ENCODE measurements at regions not wholly inside any gene's neighbourhood (a gene's known extent, or its start where the extent isn't known, plus 50 kb on each side); places are given as distances from the start of the nearest gene placed in this dataset.
"Not testable (repeated sequence)": the region's sequence is repeated elsewhere in the genome, so short reads cannot be mapped to it uniquely, and the experiment has no call there.

- not testable (repeated sequence) for DNase-seq
Measured at GRCh38 chr9:22508354-22508753, 61.7 kb downstream of the DMRTA1 start.

GRCh38 chr9:22508790-22509189 is 62.2 kb downstream of the DMRTA1 start:
- DNase-seq = no peak

DNA sequence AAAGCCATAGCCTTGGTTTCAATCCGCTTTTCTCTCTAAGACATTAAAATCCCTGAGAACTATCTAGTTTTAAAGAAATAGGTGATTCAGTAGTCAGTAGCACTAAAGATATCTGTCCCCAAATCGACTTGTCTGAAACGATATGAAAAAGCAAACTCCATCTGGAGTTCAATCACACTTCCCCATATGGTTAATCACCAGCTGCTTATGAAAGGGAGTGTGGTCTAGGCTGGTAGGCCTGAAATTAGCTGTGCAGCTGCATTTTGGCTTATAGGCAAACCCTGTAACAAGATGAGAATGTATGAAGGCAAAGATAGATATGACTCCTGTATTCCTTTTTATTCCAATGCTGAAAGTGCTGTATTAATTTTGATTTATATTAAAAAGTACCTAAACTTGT is 65.9 kb downstream of the DMRTA1 start:
- no peak for DNase-seq

- DNase-seq = no peak
Measured at GRCh38 chr9:22514871-22515270, 68.2 kb downstream of the DMRTA1 start.

GRCh38 chr9:22522206-22522740 is 75.6 kb downstream of the DMRTA1 start:
- DNase-seq = no peak

GRCh38 chr9:22528485-22528884 is 81.9 kb downstream of the DMRTA1 start:
- DNase-seq = no peak

GRCh38 chr9:22529426-22530199 is 83.0 kb downstream of the DMRTA1 start:
- no peak for DNase-seq

DNA sequence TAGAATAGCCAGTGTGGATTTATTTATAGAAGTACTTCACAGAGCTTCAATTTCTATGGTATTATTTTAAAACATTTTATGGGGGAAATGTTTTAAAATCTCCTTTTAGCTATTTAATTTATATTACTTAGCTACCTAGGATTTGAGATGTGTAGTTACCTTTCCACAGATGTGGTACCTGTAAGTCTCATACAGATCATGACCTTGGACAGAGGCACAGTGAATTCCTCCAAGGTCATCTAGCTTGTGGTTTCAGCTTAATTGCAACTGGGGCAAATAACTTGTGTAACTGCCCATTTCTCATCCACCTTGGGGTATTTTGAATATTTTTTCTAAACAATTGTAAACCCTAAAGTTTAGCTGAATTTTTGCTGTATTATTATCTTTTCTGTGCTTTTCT is 89.2 kb downstream of the DMRTA1 start:
- no peak for DNase-seq

DNA sequence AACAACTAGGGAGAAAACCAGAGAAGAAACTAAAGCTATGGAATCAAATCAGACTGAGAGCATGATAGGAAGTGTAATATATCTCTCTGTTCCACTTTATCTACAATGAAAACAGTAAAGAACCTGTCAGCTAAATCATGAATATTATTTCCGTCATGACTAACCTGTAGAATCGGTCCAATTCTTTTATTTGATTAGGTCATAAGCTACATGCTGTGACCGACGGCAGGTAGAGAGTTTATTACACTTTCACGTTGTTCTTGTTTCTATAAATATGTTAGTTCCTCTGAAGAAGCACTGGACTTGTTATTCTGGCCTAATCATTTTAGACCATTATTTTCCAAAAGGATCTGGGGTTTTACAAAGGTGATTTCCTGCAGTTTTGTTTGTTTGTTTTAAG is 91.1 kb downstream of the DMRTA1 start:
- DNase-seq = no peak

DNA sequence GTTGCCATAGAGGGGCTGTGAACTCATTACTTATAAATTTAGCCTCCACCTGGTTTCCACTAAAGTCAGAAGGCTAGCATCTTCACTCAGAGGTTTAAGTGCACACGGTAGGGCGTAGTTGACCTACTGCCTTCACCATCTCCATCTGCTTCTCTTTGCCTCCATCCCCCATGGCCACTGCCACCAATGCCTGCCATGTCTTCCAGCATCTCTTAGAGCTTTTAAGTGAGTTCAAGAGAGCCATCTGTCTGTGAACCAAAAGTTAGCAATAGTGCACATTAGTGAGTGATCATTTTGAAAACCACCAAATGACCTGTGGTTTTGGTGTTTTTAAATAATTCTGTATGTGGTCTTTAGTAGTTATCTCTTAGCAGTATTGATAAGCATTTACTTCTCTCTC is 102.0 kb downstream of the DMRTA1 start:
- no peak for DNase-seq

GRCh38 chr9:22574740-22575139 is 128.1 kb downstream of the DMRTA1 start:
- DNase-seq = no peak

- DNase-seq = no peak
Measured at GRCh38 chr9:22580788-22581187, 134.2 kb downstream of the DMRTA1 start.

DNA sequence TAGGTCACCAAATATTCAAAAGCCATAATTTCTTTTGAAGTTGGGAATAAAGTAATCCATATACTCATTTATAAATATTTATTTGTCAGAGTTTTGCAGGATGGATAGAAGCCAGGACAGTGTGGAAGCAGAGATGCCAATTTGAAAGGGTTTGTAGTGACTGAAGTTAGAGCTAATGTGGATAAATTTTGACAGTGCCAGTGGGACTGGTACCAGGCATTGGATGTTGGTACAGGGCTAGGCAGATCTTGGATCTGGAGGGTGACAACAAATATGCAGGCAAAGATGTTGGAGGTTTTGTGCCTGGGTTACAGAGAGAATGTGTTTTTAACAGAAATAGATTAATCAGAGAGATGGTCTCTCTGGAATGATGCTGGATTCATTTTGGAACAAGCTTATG is 135.6 kb downstream of the DMRTA1 start:
- no peak for DNase-seq

DNA sequence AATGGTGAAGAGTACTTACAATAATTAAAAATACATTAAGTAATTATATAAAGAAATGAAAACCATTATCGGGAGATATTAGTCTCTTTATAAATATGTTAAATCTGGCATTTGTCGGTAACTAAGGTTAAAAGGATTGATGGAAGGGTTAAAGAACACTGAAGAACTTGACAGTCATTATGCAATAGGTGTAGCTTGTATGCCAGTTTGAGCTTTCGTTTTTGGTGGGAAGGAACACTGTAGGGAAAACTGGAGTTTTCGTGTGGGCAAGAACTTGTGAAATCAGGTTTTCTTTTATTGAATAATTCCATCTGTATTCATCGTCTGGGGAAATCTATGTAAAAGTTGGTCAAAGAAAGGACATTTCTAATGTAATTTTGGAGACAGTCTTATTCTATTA is 142.3 kb downstream of the DMRTA1 start:
- no peak for DNase-seq

- no peak for DNase-seq
Measured at GRCh38 chr9:22590336-22591033, 143.9 kb downstream of the DMRTA1 start.

DNA sequence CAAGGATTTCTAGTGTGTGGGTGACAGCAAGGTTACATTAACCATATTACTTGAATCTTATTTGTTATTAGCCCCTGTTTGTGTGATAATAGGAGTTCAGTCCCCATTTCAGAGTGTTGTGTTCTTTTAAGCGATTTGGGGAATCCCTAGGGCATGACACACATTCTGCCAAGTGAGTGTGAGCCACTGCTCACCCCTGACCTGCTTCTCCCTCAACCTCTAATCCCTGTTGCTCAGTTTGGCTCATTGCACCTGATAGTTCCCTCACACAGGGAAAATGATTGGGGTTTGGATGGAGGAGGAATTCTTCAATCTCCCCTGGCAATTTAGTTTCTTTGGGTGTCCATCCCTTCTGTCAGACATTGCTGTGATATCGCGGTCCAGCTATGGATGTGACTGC is 149.2 kb downstream of the DMRTA1 start:
- DNase-seq = no peak

GRCh38 chr9:22617156-22617555 is 170.5 kb downstream of the DMRTA1 start:
- DNase-seq = no peak

DNA sequence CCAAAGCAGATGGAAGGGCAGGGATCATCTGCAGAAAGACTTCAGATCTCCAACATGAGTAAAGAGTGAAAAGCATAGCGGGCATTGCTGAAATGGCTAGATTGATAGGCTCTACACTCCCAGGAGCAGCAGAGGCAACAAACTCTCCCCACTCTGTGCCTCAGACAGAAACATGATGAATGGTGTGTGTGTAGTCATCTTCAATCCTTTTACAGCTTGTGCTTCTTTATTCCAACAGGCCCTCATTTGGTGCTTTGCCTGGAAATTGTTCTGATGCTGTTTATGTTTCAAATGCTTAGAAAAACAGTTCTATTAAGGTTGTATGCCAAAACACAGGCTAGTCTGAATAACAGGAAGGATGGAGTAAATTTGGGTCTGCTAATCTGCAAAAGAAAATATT is 176.2 kb downstream of the DMRTA1 start:
- no peak for DNase-seq

GRCh38 chr9:22623236-22623635 is 176.6 kb downstream of the DMRTA1 start:
- DNase-seq = no peak

DNA sequence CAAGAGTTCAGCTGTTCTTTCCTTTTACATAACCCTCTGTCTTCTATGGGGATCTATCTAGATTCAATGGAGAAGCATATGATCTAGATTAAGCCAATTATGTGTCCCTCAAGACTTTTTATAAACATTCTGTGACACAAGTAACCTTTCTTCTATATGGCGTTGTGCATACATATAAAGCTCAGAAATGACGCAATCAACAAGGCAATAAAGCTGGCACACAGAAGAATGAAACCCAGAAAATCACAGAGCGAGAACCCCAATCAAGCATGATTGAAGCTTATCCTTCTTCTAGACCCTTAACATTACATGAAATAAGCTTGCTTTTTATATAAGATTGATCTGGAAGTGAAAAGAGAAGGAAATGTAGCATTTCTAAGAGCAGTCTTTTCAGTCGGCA is 178.9 kb downstream of the DMRTA1 start:
- no peak for DNase-seq

- no peak for DNase-seq
Measured at GRCh38 chr9:22643541-22643940, 196.9 kb downstream of the DMRTA1 start.

DNA sequence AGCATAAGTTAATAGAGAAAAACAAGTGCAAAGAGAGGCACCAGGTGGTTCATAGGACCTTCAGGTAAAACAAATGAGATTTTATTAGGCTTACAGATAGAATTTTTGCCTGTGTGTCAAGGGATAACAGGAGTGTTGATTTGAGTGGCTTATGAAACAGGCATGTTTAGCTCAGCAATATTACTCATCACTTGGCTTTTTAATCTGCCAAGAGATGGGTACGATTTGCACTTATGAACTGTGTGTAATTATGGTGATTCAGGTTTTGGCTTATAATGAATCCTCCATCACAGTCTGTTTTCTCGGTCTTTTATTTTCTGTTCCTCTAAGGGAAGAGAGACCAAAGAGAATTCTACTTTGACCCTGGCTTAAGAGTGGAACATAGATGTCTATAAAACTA is 199.3 kb downstream of the DMRTA1 start:
- DNase-seq = no peak

- DNase-seq = no peak
Measured at GRCh38 chr9:22649384-22649783, 202.8 kb downstream of the DMRTA1 start.

DNA sequence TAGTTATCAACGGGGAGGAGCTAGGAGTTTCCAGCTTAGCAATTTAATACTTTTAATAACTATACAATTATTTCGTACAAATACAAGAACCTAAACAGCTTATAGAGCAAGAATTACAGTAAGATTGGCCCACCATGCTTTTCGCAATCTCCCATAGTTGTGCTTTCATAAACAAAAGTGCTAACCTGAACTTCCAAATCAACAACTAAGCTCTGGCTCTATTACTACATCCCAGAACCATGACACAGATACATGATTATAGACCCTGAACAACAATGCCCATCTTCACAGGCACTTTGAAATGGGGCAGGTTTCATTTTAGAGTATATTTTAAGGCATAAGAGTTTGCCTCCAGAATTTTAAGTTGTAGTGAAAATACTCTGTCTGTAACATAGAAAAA is 203.5 kb downstream of the DMRTA1 start:
- DNase-seq = no peak

Measured in suppressor macrophage (primary cell).